Liver (tissue), 3 donors: ENCODE measurements at regions not wholly inside any gene's neighbourhood (a gene's known extent, or its start where the extent isn't known, plus 50 kb on each side); places are given as distances from the start of the nearest gene placed in this dataset.

ENCODE experiments used
- CTCF ChIP-seq: fragments of 150-350 bp; IDR thresholded peaks from 2 replicates; pipeline ENCODE4 v1.5.1; 2017; ENCODE audit warnings: improper control_type of control experiment, low read depth, low read length; ENCODE audit not compliant: missing input control
- EGR1 ChIP-seq, 2 donors: IDR thresholded peaks; 2 replicates each; pipeline ENCODE4 v1.6.1; 2016 to 2018; ENCODE audit warnings: antibody characterized with exemption in 2 of 2, low read depth in 2 of 2
- GABPA ChIP-seq, 2 donors: IDR thresholded peaks in 1 of 2; conservative IDR thresholded peaks in 1 of 2; 2 replicates each; pipeline ENCODE4 v1.6.1; 2016; ENCODE audit warnings: antibody characterized with exemption in 2 of 2, mild to moderate bottlenecking in 1 of 2, moderate library complexity in 1 of 2
- MAX ChIP-seq: IDR thresholded peaks from 2 replicates; pipeline ENCODE4 v1.6.1; 2016; ENCODE audit warnings: antibody characterized with exemption
- NR2F2 ChIP-seq: IDR thresholded peaks from 2 replicates; pipeline ENCODE4 v1.6.1; 2016; ENCODE audit warnings: antibody characterized with exemption
- REST ChIP-seq: IDR thresholded peaks from 2 replicates; pipeline ENCODE4 v1.6.1; 2016; ENCODE audit warnings: antibody characterized with exemption, mild to moderate bottlenecking
- RXRA ChIP-seq, 2 donors: IDR thresholded peaks; 2 replicates each; pipeline ENCODE4 v1.6.1; 2017 to 2018; ENCODE audit warnings: antibody characterized with exemption in 2 of 2, mild to moderate bottlenecking in 1 of 2
- SP1 ChIP-seq: IDR thresholded peaks from 2 replicates; pipeline ENCODE4 v1.6.1; 2018; ENCODE audit warnings: antibody characterized with exemption, mild to moderate bottlenecking
- TAF1 ChIP-seq: conservative IDR thresholded peaks from 2 replicates; pipeline ENCODE4 v1.6.1; 2016; ENCODE audit warnings: antibody characterized with exemption, mild to moderate bottlenecking
- YY1 ChIP-seq: IDR thresholded peaks from 2 replicates; pipeline ENCODE4 v1.6.1; 2016; ENCODE audit warnings: antibody characterized with exemption, mild to moderate bottlenecking
- ZBTB33 ChIP-seq: IDR thresholded peaks from 2 replicates; pipeline ENCODE4 v1.6.1; 2016; ENCODE audit warnings: antibody characterized with exemption
- donor health status: healthy.
- donor health status: healthy.

- TF ChIP-seq GABPA (IDR thresholded peaks at IDR 0.05 in 1 of 2, conservative IDR thresholded peaks at IDR 0.05 in 1 of 2) (no peak), TAF1 (no peak), CTCF (no peak), EGR1 (IDR thresholded peaks at IDR 0.05; ENCODE audit: low read depth in 2 of 2) (no peak), REST (no peak), MAX (no peak), YY1 (no peak), NR2F2 (no peak), ZBTB33 (no peak), SP1 (no peak), RXRA (IDR thresholded peaks at IDR 0.05) (no peak)
Measured at GRCh38 chr9:105048331-105048730, 120.4 kb upstream of the ABCA1 start.
